Epithelial cell of esophagus (primary cell): ENCODE measurements at regions not wholly inside any gene's neighbourhood (a gene's known extent, or its start where the extent isn't known, plus 50 kb on each side); places are given as distances from the start of the nearest gene placed in this dataset.

Experiments
- DNase-seq: peaks from one replicate; pipeline ENCODE4 v3.0.0; 2010; ENCODE audit warnings: low read depth
- H3K4me3 ChIP-seq: 2 replicates; pipeline ENCODE4 v1.5.1; 2011; ENCODE audit warnings: mild to moderate bottlenecking, low read length, control low read depth
- CTCF ChIP-seq: IDR thresholded peaks from 2 replicates; pipeline ENCODE4 v1.5.1; 2011; ENCODE audit warnings: low read depth, mild to moderate bottlenecking, low read length, control low read depth, inconsistent platforms; ENCODE audit not compliant: insufficient read depth; ENCODE audit errors: missing control alignments

GRCh38 chr7:13155188-13155587 lies 467.8 kb downstream of the ARL4A start:
- DNase-seq, result no peak
- TF ChIP-seq CTCF, result no peak
- no peak overlapping the region for H3K4me3 ChIP-seq

GRCh38 chr7:13159003-13159402 lies 471.6 kb downstream of the ARL4A start:
- no peak overlapping the region for H3K4me3 ChIP-seq
- TF ChIP-seq CTCF, result no peak
- no peak for DNase-seq

- DNase-seq, result no peak
- H3K4me3 ChIP-seq, result no peak overlapping the region
- no peak for TF ChIP-seq CTCF
These were observed 472.2 kb downstream of the ARL4A start for GRCh38 chr7:13159467-13160184.

DNA sequence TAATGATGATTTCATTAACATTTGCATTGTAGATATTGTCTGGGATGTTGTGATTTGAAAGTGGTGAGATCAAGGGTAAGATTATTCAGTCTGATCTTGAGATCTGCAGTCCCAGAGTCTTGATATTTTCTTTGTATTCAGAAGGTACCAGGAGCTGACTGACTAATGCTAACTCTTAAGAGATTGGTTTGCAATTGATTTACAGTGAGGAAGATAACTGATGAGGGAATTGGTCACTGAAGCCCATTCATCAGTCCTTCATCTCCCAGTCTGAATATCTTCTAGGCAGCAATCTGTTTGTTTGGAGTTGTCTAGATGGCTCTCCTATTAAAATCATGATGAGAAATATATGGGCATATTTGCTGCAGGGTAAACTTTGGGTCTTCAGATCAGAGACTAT lies 473.7 kb downstream of the ARL4A start:
- H3K4me3 ChIP-seq, result no peak overlapping the region
- no peak for DNase-seq
- TF ChIP-seq CTCF, result no peak

- no peak for DNase-seq
- no peak for TF ChIP-seq CTCF
- H3K4me3 ChIP-seq, result no peak overlapping the region
These were observed 478.4 kb downstream of the ARL4A start for GRCh38 chr7:13165854-13166253.

- H3K4me3 ChIP-seq, result no peak overlapping the region
- DNase-seq, result no peak
- no peak for TF ChIP-seq CTCF
These were observed 479.4 kb downstream of the ARL4A start for GRCh38 chr7:13166801-13167200.

GRCh38 chr7:13169356-13169755 lies 481.9 kb downstream of the ARL4A start:
- no peak for DNase-seq
- H3K4me3 ChIP-seq, result no peak overlapping the region
- TF ChIP-seq CTCF, result no peak
